GM18507 (cell line): ENCODE measurements at regions not wholly inside any gene's neighbourhood (a gene's known extent, or its start where the extent isn't known, plus 50 kb on each side); places are given as distances from the start of the nearest gene placed in this dataset.

Experiments
- DNase-seq: peaks from one replicate; pipeline ENCODE4 v3.0.0; 2011; ENCODE audit warnings: low read depth; ENCODE audit not compliant: insufficient read length; ENCODE audit errors: extremely low spot score
- FAIRE-seq: peaks from 2 replicates; lab custom pipeline; 2011; peaks lifted over from hg19 to GRCh38; lab: Jason Lieb, UNC

- DNase-seq (no peak), FAIRE-seq (no peak)
Observed at GRCh38 chr13:52975969-52976368, 52.6 kb upstream of the OLFM4 start.

DNA sequence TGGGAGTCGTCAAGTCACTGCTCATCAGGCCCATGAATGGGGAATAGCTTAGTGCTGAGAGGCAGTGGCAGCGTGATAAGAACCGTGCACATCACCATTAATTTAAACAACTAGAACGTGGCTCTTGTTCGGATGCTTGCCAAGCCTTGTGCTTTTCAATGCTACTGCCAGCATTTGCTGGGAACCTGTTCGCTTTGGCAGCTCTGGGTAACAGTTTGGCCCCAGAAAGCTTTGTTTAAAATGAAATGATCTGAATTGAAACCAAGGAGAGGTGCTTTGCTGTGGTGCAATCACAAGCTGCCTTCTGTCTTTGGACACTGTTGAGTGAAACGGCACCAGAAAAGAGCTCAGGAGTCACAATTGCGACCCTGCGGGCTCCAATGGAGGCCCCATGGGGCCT, 53.5 kb upstream of the OLFM4 start:
- DNase-seq (no peak), FAIRE-seq (no peak)

DNA sequence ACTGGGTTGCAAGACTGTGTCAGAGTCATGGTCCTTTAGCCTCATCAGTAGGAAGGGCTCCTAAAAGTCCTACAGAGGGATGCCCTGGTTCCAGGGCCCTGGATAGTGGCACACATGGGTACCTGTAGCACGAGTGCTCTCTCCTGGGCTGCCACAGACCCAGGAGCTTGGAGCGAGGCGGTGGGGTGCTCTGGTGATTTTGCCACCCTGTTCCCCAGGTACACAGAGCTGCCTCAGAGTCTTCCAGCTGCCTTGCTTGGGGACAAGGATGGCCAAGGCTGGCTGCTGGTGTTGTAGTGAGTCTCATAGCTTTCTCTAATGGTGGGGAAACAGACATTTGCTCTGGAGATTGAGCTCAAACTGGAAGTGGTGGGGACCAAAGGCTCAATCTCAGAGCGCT, 53.9 kb upstream of the OLFM4 start:
- FAIRE-seq (no peak), DNase-seq (no peak)

DNA sequence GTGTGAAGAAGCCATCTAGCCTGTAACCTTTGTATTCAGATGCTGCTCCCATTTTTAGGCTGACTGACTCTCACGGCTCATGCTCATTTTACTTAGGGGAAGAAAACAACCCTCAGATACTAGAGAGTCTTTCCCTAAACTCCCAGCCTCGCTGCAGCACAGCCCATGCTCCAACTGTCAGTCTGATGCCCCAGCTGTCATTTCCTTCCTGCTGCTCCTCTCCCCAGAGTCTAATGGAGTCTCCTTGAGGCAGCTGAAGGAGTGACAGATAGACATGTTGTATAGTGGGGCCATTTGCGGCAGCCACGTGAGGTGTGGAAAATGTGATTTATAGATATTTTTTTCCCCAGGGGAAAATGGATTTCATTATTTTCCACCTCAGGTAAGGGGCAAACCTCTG, 59.2 kb upstream of the OLFM4 start:
- FAIRE-seq (no peak), DNase-seq (no peak)

DNA sequence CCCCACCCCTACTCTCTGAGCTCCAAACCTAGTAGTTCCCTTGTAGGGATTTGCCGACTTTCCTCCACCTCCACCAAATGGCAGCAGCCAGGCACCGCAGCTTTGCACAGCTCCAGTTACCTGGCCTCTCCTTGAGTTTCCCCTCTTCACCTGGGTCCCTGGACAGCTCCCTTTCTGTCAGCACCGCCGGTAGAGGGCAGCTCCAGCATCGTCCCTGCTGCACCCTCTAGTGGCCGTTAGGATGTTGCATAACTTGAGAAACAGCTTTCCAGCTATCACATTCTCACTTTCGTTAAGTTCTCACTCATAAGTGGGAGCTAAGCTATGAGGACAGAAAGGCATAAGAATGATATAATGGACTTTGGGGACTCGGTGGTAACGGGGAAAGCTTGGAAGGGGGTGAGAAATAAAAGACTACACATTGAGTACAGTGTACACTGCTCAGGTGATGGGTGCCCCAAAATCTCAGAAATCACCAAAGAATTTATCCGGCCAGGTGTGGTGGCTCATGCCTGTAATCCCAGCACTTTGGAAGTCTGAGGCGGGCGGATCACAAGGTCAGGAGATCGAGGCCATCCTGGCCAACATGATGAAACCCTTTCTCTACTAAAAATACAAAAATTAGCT, 60.4 kb upstream of the OLFM4 start:
- FAIRE-seq (peak; percentile 81), DNase-seq (peak; percentile 42)

DNA sequence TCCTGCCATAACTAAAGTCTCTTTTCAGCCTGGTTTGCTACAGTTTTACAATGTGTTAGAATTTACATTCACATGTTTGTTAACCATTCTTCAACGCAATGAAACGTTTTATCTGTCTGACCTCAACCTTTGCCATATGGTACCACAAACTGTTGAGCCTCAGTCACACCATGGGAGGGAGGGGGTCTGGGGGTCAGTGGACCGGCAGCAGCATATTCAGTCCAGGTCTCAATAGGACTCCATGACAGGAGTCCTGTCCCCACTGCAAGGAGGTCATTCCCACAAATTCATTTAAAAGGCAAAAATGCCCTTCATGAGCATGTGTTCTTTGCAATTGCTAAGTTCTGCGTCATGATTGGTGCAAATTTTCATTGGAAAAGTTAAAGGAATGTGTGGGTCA, 66.6 kb upstream of the OLFM4 start:
- FAIRE-seq: no peak
- DNase-seq: no peak

DNA sequence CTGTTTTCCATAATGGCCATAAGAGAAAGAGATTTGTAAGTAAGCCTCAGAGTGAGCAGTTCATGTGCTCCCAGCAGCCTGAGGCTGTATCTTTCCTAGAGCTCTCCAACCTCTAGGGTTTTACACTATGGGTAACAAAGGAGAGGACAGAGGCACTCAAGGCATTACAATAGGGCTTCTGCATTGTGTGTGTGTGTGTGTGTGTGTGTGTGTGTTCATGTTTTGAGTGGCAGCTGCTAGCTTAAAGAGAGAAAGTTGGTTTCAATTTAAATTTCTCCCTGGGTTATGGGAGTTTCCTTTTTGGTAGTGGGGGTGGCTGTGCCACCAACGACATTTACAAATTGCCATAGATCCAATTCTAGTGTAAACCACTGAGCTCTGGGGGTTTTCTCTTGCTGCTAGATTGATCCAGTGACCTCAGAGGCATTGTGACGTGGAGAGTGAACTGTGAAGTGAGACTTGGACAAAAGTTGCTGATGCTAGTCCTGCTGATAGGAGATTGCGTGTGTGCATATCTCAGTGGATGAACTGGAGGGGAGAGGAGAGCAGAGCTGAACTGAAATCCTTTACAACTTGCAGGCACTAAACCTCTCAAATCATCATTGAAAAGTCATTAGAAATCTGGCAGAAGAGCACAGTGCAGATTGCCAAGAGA, 67.2 kb upstream of the OLFM4 start:
- FAIRE-seq (no peak), DNase-seq (no peak)

DNA sequence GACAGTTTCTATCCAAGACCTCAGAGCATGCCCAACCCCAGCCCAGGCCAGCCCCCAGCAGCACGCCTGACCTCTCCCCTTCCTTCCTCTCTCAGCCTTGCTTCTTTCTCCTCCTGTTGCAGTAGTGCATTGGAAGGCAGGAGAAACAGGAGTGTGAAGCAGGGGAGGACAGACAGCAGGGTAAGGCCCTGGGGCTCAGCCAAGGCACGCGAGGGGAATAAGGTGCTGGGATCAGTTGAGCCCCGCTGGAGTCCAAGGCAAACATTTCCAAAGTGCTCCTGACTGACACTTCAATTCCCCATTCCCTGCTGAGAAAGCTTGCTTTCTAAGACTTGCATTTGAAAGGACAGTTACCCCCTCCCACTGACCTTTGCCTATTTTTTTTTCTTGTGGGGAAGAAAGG, 73.1 kb upstream of the OLFM4 start:
- DNase-seq (no peak), FAIRE-seq (no peak)

DNA sequence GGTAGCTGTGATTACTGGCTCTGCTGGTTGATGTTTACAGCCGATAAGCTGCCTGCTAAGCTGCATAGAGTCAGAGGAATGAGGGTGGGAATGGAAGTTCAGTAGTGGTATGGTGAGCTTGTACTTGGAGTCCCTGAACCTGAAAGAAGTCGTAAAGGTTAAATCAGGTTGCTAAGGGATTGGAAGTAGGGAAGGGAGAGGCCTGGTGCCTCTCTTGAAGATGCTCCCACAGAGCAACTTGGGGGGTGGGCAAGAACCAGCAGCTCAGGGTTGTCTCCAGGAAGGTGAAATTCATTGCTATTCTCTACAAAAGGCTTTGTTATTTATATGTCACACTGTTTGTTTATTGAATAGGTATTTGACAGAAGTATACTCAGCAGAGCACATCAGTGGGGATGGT, 73.8 kb upstream of the OLFM4 start:
- FAIRE-seq (no peak), DNase-seq (no peak)

DNA sequence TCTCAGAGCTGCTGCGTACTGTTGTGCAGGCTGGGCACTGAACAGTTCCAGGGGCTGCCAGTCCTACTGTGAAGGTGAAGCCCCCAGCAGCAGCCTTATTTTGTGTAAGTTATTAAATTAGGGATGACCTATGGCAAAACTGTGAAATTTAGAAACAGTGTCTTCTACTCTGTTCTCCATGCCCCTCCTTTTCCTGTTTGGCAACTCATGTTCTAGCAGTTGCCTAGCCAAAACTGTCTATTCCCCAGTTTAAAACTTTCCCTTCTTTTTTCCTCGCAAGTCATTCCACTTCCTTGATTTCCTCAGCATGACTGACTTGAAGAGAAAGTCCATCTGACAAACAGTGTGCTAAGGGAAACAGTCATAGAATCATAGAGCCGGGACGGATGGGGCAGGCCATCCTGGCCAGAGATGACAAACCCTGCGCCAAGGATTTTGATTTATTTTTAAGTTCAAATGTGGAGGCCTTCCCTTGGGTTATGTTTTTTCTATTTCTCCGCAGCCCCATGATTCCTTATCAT, 78.1 kb upstream of the OLFM4 start:
- DNase-seq: no peak
- no peak for FAIRE-seq

- DNase-seq (no peak), FAIRE-seq (no peak)
Observed at GRCh38 chr13:52949742-52950141, 78.9 kb upstream of the OLFM4 start.

DNA sequence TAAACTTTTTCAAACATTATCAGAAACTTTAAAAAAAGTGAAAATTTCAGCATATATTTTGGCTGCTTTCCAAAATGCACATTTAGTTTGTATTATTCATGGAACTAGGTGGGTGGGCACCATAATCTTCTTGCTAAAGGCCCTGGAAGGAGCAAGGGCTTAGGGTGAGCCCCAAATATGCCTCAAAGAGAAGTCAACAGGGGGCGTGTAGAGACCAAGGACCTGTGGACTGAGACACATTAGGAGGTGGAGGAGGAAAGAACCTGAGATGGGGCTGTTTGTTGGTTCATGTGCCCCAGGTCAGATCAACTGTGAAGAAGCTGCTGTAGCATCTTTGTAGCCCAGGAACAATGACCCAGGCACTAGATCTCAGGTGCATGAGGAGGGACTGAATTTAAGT, 79.6 kb upstream of the OLFM4 start:
- DNase-seq (no peak), FAIRE-seq (no peak)

GRCh38 chr13:52947921-52948373, 80.7 kb upstream of the OLFM4 start:
- no peak for DNase-seq

GRCh38 chr13:52945348-52945747, 83.3 kb upstream of the OLFM4 start:
- FAIRE-seq (no peak), DNase-seq (no peak)

More at GRCh38 chr13:52947921-52948373, 80.7 kb upstream of the OLFM4 start:
- FAIRE-seq: no peak

DNA sequence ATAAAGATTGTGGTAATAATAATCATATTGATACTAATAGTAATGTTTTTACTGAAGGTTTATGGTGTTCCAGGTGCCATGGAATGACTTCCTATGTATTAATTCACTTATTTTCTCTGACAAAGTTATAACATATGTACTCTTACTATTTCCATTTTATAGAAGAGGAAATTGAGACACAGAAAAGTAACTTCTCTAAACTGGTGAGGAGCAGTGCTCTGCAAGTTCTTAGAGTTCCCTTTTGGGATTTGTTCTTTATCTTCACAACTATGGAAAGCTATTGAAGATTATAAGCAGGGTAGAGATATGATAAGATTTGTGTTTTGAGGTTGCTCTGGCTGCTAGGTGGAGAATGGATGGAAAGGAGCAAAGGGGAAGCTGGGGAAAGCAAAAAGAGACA, 83.9 kb upstream of the OLFM4 start:
- DNase-seq (no peak), FAIRE-seq (no peak)

- DNase-seq (no peak), FAIRE-seq (no peak)
Observed at GRCh38 chr13:52938065-52938464, 89.6 kb upstream of the PCDH8 start.

- no peak for FAIRE-seq
- no peak for DNase-seq
Observed at GRCh38 chr13:52936806-52937205, 88.4 kb upstream of the PCDH8 start.

DNA sequence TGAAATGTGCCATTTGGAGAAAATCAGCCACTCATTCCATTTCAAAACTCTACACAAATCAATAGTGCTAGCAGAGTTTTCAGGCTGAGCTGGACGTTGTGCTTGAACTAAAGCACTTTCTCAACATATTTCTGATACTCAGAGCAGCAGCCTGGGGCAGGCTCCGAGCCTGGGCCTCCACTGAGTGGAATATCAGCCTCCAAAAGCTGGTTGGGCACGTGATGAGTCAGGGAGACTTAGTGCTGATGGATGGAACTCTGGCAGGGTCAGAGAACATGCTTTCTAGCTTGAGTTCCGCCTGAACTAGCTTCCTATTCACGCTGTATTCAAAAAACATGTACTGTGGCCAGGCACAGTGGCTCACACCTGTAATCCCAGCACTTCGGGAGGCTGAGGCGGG, 85.8 kb upstream of the PCDH8 start:
- DNase-seq (no peak), FAIRE-seq (no peak)

DNA sequence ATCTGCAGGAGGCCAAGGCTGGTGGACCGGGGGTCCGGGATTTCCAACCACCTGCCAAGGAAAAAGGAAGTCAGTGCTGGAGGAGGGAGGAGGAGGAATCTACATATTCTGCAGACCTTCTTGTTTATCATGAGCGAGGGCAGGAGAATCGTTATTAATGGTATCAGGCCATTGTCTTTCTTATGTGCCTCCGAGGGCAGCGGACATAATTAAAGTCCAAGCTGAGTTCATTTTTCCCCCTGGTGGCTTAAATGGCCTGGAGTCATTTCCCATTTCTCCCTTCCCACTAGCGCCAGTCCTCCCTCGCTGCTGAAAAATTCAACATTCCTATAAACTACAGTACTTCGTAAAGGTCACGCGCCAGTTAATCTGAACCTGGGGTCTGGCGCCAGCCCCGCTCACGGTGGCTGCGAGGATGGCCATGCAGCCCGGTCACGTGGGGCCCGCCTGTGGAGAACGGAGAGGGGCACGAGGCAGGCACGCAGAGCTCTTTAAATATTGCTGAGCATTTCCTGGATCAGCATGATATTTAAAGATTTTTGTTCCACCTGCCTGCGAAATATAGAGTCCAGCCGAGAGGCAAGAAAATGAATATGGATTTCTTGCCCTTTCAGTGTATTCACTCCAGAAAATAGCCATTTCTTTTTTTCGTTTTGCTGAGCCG, 85.2 kb upstream of the PCDH8 start:
- no peak for DNase-seq
- FAIRE-seq: no peak

- no peak for FAIRE-seq
- no peak for DNase-seq
Observed at GRCh38 chr13:52933099-52933498, 84.7 kb upstream of the PCDH8 start.

GRCh38 chr13:52932649-52933048, 84.2 kb upstream of the PCDH8 start:
- DNase-seq (no peak), FAIRE-seq (no peak)
